ENCODE measurements at regions not wholly inside any gene's neighbourhood (a gene's known extent, or its start where the extent isn't known, plus 50 kb on each side); places are given as distances from the start of the nearest gene placed in this dataset.
"Not testable (repeated sequence)": the region's sequence is repeated elsewhere in the genome, so short reads cannot be mapped to it uniquely, and the experiment has no call there.

DNA sequence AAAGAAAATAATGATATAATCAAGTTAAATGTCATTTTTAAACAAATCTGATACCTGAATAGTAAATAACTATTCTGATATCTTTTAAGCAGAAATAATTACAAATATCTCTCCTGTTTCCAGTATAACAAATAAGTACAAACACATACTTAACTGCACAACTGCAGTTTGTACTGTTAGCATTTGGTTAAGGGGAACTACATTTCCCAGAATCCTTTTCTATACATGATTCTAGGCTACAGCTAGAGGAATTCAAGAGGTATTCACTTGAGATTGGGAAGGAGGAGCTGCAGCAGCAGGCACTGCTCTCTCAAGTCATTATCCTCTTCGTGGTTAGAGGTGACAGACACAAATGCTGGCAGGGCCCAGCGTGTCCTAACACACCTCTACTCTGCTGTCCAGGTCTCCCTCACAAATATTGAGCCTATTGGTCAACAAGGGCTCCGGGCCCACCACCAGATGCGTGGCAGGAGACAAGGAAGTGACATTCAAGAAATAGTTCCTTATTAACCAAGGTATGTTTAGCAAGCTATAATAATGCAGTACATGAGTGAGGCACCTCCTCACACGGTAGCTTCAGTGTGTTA lies 255.1 kb upstream of the MKLN1 start:
- DNase-seq (ENCODE audit: low read depth in 2 of 3, low spot score in 1 of 3) = no peak

DNA sequence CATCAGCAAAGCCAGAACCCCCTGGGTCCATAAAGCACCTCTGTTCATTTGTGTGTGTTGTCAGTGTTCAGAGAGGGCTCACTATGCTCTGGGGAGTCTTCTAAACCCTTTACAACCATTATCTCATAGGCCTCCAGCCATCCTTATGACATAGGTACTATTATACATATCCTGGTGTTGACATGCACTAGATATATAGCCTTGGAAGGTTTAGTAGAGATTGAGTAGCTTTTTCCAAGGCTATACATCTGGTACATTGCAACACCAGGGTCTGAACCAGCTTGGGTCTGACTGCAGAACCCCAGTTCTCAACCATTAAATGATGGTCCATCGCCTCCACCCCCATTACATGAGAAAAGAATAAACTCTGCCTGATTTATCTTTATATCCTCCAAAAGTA lies 253.6 kb upstream of the MKLN1 start:
- DNase-seq (ENCODE audit: low read depth in 2 of 3, low spot score in 1 of 3) = no peak

DNA sequence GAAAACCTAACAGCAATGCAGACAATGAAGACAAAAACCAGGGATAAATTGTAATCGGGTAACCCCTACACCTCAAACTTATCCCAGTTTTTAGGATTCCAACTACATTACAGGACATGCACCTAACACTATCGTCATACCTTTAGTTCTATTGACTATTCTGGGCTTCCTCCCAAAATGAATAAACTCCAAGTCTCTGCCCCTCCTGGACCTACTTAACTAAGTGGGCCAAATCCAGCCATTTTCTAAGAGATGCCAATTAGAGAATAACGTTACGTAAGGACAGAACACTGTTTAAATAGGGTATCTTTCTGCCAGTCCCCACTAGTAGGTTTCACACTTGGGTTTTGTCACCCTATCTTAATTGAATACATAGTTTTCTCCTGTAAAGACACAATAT lies 253.1 kb upstream of the MKLN1 start:
- DNase-seq (ENCODE audit: low read depth in 2 of 3, low spot score in 1 of 3) = no peak

DNA sequence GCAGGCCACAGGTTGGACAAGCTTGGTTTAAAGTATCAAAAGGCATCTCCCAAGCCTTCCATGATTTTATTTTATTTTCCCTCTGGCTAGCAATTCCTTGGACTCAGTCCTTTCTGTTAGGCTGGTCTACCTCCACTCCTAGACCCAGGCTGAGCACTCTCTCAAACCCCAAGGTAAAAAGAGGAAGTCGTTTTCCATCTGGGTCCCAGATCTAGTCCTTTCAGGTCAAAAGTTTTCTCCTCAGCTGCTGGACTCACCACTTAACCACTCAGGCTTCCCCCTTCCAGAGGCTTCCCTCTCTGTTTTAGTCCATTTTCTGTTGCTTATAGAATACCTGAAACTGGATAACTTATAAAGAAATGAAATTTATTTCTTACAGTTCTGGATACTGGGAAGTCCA lies 252.3 kb upstream of the MKLN1 start:
- DNase-seq (ENCODE audit: low read depth in 2 of 3, low spot score in 1 of 3) = no peak

DNA sequence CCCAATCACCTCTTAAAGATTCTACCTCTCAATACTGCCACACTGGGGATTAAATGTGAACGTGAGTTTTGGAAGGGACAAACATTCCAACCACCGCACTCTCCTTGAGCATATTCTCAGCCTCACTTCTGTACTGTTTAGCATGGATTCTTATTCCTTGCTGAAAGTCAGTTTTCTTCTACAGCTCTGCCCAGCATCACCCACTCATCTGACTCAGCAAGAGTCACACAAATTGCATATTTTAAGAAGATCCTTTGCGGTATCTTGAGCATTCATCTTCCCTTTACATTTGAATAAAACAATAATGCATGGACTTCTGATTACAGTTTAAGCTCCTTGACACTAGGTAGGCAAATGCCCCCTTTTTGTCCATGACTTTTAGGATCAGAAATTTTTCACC lies 251.6 kb upstream of the MKLN1 start:
- DNase-seq (ENCODE audit: low read depth in 2 of 3, low spot score in 1 of 3) = no peak

DNA sequence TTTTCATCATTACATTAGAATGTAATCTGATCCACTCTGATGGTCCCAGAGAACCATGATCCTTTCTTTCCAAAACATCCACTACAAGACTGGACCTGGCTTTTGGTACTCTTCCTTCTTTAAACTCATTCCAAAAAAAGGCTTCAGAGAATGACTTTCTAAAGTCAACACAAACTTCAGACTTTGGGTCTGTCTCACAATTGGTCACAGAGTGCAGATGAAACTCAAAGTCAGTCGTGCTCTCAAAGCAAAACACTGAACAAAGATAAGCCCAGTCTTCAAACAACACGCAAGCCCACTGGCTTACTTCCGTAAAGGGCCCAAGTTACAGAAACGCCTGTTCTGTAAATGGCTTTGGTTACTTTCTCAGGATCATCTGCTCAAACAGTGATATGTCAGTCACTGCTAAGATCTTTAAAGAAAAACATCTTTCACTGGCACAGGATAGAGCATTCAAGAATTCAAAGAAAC lies 250.9 kb upstream of the MKLN1 start:
- DNase-seq (ENCODE audit: low read depth in 2 of 3, low spot score in 1 of 3) = no peak

DNA sequence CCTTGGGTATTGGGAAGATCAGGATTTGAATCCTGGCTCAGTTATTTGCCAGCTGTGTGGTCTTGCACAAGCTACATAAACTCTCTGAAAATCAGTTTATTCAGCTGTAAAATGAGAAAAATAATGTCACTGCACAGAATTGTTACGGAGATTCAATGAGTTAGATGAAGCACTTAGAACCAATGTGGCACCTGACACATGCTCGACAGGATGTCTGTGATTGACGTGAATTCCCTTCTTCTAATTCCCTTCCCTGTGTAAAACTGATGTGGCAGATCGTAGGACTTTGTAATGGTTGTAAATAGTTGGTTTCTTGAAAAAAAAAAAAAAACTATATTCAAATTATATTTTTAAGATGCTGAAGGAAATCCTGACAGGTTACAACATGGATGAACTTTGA lies 249.9 kb upstream of the MKLN1 start:
- no peak for DNase-seq (ENCODE audit: low read depth in 2 of 3, low spot score in 1 of 3)

DNA sequence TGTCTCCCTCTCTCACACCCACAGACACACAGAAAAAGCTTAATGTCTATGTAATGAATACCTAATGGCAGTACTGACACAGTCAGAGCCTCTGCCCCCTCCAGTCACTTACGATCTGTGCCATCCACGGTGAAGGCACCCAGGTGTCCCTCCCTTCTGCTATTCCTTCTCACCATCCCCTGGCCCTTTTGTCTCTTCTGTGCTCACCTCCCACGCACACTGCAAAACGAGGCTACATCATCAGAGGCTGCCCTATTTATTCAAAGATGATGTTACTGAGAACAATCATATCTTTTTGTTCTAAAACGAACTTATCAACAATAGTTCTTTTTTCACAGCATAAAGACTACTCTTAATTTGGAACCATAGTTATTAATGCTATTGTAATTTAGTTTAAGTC lies 246.9 kb upstream of the MKLN1 start:
- no peak for DNase-seq (ENCODE audit: low read depth in 2 of 3, low spot score in 1 of 3)

DNA sequence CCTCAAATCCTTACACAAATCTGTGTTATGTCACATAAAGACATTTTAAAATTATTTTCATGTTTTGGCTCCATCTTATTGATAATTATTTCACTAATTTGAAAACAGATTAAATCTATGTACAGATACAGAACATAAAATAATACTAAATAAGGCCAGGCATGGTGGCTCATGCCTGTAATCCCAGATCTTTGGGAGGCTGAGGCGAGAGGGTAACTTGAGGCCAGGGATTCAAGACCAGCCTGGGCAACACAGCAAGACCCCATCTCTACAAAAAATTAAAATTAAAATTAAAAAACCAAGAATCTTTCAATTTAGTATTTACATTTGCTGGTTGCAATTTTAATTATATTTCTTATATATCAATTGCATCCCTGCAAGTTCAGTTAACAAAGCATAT lies 246.4 kb upstream of the MKLN1 start:
- DNase-seq (ENCODE audit: low read depth in 2 of 3, low spot score in 1 of 3) = no peak

DNA sequence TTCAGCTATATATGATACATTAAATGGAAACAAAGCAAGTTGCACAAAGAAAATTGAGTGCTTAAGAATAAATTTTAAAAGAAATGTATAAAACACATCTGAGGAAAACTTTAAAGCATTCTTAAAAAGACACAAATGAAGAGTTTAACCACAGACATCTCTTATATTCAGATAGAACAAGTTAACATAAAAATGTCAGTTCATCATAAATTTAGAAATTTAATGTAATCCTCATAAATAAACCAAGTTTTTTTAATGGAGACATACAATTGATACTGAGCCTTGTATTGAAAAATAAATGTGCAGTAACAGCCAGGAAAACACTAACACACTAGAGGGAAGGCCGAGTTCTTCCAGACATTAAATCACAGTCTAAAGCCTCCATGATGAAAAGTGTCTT lies 243.9 kb upstream of the MKLN1 start:
- DNase-seq (ENCODE audit: low read depth in 2 of 3, low spot score in 1 of 3) = no peak

DNA sequence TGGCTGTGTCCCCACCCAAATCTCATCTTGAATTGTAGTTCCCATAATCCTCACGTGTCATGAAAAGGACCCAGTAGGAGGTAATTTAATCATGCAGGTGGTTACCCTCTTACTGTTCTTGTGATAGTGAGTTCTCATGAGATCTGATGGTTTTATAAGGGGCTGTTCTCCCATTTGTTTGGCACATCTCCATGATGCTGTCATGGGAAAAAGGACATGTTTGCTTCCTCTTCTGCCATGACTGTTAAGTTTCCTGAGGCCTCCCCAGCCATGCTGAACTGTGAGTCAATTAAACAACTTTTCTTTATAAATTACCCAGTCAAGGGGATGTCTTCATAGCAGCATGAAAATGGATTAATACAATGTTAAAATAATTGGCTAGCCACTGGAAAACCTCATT lies 243.3 kb upstream of the MKLN1 start:
- DNase-seq (ENCODE audit: low read depth in 2 of 3, low spot score in 1 of 3) = not testable (repeated sequence)

DNA sequence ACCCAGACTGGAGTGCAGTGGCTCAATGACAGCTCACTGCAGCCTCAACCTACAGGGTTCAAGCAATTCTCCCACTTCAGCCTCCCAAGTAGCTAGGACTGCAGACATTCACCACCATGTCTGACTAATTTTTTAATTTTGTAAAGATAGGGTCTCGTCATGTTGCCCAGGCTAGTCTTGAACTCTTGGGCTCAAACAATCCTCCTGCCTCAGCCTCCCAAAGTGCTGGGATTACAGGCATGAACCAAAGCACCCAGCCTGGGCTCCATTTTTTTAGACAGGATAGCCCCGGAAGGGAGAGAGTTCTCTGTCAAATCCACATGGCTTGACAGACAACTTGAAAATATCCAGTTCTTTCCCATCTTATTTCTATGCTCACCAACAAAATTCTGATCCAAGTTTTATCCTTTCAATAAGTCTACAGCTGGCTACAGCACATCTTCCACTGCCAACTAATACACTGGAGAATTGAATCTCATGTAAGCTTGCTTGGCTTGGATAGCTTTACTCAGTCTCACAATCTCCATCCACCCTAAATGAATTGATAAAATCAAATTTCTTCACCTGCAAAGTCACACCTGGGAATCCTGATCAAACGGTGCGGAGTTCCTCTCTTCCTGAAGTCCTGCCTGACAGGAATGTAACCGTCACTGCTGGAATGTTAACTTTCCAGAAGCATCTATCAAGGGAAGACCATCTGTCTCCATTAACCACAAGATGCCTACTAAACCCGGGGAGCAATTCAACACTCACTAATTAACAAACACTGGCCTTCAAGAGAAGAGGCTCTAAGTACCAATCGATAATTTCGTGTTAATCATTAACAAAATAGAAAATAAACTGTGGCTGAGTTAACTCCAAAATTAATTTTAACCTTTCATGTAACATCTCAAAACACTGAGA lies 239.7 kb upstream of the MKLN1 start:
- no peak for DNase-seq (ENCODE audit: low read depth in 2 of 3, low spot score in 1 of 3)

DNA sequence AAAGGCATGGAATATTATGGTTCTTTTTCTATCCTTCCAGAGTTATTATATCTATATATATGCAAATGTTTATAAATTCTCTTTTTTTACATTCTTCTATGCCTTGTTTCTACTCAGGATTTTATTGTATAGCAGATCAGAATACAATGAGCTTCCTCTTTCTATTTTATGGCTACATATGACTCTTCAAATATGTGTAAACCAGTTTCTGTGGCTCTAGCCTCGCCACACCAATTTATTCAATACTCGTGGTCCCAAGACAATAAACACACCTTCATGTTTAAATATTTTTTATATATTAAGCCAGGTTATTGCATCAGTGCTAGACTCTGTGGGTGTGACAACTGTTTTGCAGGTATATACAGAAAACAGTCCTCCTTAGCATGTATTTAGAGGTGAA lies 237.5 kb upstream of the MKLN1 start:
- no peak for DNase-seq (ENCODE audit: low read depth in 2 of 3, low spot score in 1 of 3)

DNA sequence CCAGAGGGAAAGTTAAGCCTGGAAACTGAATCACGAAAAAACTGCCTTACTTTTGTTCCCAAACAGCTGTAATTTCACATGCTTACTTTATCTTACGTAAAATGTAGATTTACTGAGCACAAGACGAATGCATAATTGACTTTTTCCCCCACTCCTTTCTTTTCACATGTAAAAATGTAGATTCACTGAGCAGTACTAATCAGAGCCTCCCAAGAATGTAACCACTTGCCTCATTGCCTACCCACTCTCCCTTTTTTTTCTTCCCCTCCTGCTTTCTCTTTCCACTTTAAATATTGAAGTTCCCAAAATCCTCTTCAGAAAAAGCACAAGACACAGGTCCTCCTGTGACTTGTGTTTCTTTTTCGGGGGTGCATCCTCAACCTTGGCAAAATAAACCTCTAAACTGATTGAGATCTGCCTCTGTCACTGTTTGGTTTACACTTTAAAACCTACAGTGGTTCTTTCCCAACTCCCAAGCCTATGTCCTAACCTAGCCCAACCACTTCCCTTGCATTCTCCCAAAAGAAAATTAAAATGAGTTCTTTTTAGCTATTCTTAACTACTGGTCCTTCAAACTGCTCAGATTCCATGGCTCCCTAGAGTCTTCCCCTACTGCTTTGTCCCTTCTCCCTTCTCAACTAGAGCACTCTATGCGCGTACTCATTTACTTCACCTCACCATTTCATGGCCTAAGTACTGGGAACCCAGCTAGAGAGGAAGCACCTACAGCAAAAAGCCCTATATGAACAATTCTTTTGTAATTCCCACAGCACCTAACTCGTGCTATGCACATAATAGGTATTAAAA lies 236.6 kb upstream of the MKLN1 start:
- DNase-seq (ENCODE audit: low read depth in 2 of 3, low spot score in 1 of 3) = no peak

DNA sequence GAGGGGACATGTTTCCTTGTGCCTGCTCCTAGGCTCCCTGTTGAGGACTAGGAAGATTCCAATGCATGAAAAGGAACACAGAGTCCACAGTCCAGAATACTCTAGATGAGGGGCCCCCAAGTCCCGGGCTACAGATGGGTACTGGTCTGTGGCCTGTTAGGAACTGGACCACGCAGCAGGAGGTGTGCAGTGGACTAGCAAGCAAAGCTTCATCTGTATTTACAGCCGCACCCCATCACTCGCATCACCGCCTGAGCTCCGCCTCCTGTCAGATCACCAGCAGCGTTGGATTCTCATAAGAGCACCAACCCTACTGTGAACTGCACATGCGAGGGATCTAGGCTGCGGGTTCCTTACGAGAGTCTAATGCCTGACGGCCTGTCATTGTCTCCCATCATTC lies 233.0 kb upstream of the MKLN1 start:
- no peak for DNase-seq (ENCODE audit: low read depth in 2 of 3, low spot score in 1 of 3)

DNA sequence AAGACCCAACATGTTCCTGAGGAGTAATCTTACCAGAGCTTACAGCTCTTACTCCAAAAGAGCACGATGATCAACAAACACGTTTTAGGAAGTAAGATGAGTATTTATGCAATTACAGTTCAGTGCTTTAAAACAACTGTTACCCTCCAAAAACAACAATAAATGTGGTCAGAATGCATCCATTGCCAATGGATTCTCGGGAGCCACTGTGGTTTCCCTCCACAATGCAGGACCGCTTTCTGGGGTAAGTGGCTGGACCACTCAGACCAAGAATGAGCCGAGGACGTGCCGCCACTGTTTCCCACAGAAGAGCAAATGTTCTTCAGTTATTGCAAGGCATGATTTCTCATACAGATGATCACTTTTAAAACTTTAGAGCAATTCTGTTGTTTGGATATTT lies 232.3 kb upstream of the MKLN1 start:
- no peak for DNase-seq (ENCODE audit: low read depth in 2 of 3, low spot score in 1 of 3)

DNA sequence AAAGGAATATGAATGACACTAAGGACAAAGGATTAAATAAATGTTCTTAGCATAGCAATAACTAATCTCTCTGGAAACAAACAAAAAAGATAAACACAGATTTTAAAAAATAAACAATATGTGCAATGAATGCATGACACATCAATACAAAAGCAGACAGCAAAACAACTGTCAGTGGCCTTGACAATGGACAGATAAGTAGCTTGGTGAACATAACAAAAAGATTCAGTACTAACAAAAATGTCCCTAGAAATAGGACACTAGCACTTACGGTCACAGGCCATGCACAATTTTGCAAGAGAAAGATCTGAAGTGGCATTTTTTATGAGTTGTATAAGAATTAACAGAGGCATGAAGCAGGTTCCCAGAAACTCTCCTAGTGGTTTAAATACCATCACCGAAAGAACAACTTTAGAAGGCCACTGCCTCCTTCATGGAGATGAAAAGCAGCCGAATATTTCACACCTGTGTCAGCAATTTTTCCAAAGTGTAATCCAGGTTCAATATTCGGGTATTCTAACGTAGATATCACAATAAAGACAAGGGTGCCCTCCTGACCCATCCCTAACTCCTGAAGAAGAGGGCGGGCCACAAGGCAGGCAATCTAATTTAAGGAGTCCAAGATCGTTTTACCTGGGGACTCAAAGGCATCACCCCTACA lies 231.3 kb upstream of the MKLN1 start:
- no peak for DNase-seq (ENCODE audit: low read depth in 2 of 3, low spot score in 1 of 3)

DNA sequence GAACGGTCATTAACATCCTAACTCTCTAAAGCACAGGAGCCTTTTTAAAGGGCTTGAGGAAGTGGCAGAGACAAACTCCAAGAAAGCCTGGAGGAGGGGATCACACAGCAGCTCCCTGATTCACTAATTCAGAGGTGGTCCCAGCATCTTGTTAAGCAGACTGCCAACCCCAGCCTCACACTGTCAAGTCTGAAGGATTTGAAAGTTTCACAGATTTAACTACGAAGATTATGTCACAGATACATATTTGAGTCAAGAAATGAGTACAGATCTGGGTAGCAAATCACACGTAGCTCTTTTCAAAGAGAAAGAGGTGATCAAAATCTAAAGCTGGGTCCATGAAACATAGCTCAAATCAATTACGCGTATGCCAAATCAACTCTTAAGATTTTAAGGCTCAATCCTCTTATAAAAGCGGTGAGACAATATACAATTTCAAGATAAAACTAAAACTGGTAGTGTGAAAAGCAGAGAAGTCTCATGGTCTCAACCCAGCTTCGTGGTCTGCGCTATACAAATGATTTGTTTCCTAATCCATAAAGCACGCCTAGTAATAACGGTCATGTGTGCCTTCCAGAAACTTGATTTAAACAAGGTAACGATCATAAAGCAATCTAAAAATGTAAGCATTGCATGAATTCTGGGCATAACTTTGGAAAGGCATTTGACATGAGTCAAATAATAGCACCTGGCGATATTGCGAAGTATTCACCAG lies 229.9 kb upstream of the MKLN1 start:
- DNase-seq (ENCODE audit: low read depth in 2 of 3, low spot score in 1 of 3) = no peak

DNA sequence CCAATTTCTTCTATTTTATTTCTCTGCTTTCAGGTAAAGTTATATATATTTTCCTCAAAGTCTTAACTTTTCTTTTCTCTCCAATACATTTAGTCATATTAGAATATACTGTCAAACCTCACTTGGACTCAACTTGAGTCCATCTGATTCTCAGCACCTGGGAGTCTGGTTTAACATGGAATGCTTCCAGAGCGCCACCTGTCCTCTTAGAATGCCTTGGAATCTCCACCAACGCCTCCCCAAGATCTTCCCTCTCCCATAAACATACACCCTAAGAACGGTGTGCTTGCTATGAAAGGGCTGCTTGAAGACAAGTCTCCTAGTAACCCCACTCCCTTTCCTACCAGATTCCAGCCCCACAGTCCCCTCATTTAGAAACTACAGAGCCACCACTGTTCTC lies 229.1 kb upstream of the MKLN1 start:
- no peak for DNase-seq (ENCODE audit: low read depth in 2 of 3, low spot score in 1 of 3)

DNA sequence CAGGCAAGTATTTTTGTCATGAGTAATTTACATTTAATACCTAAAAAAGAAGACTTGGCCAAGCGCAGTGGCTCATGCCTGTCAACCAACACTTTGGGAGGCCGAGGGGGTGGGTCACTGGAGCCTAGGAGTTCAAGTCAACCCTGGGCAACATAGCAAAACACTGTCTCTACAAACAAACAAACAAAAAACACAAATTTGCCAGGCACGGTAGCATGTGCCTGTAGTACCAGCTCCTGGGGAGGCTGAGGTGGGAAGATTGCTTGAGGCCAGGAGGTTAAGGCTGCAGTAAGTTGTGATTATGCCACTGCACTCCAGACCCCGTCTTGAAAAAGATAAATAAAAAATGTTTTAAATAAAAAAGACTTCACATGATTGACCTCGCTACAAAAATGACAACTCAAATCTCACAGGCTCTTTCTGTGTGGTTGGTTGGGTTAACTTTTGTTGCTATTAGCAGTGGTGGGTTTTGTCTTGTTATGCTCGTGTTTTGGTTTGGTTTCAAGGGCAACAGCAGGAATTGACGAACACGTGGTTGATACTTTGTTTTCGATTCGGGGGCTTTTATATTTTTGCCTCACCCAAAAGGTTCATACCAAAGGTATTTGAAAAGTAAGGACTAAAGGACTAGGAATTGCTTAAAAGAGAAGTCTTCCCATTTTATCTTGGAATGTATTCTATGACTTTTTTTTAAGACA lies 227.2 kb upstream of the MKLN1 start:
- DNase-seq (ENCODE audit: low read depth in 2 of 3, low spot score in 1 of 3) = no peak
